ENCODE measurements at regions not wholly inside any gene's neighbourhood (a gene's known extent, or its start where the extent isn't known, plus 50 kb on each side); places are given as distances from the start of the nearest gene placed in this dataset.

DNA sequence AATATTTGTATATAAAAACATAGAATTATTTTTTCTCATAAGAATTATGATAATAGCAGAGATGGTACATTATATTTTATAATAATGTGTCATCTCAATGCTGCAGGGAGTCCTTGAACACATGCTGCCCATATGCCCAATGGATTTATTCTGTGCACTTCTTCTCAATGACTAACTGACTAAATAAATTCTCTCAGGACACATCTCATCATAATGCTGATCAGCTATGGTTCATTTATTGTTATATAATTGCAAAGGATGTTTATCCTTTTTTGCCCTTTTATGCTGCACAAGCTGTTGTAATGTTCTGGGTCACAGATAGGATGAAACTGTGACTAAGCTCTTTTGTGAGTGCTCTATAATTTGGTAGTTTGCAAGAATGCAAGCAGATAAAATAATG lies 1273.3 kb upstream of the ATXN8OS start:
- H3K27me3 ChIP-seq (ENCODE audit: control insufficient read depth, insufficient read depth, low read length): no peaks in the 10 kb centered on the region
- H3K4me3 ChIP-seq (ENCODE audit: low read depth, low read length): no peak overlapping the region
- no peaks in the 10 kb centered on the region for H3K36me3 ChIP-seq (ENCODE audit: control insufficient read depth, insufficient read depth, low read length)
- TF ChIP-seq CTCF (IDR thresholded peaks at IDR 0.05; ENCODE audit: insufficient read depth, low read depth, low read length): no peak
- DNase-seq (ENCODE audit: low read depth): no peak
- CTCF ChIA-PET: no interaction called here
- POLR2A ChIA-PET: no interaction called here

GRCh38 chr13:68816715-68817114 lies 1290.9 kb upstream of the ATXN8OS start:
- ChIA-PET POLR2A (no interaction called here), CTCF (no interaction called here)
- Histone ChIP-seq H3K4me3 (ENCODE audit: low read depth, low read length) (no peak overlapping the region), H3K27me3 (ENCODE audit: control insufficient read depth, insufficient read depth, low read length) (no peaks in the 10 kb centered on the region), H3K36me3 (ENCODE audit: control insufficient read depth, insufficient read depth, low read length) (no peaks in the 10 kb centered on the region)
- DNase-seq (ENCODE audit: low read depth): no peak
- no peak for TF ChIP-seq CTCF (IDR thresholded peaks at IDR 0.05; ENCODE audit: insufficient read depth, low read depth, low read length)

- ChIA-PET CTCF (no interaction called here), POLR2A (no interaction called here)
- no peak overlapping the region for H3K4me3 ChIP-seq (ENCODE audit: low read depth, low read length)
- DNase-seq (ENCODE audit: low read depth): no peak
- no peaks in the 10 kb centered on the region for H3K27me3 ChIP-seq (ENCODE audit: control insufficient read depth, insufficient read depth, low read length)
- no peak for TF ChIP-seq CTCF (IDR thresholded peaks at IDR 0.05; ENCODE audit: insufficient read depth, low read depth, low read length)
- no peaks in the 10 kb centered on the region for H3K36me3 ChIP-seq (ENCODE audit: control insufficient read depth, insufficient read depth, low read length)
These were observed 1294.3 kb upstream of the ATXN8OS start for GRCh38 chr13:68813180-68813796.

- no peaks in the 10 kb centered on the region for H3K27me3 ChIP-seq (ENCODE audit: control insufficient read depth, insufficient read depth, low read length)
- H3K4me3 ChIP-seq (ENCODE audit: low read depth, low read length): no peak overlapping the region
- no peak for DNase-seq (ENCODE audit: low read depth)
- CTCF ChIA-PET: no interaction called here
- TF ChIP-seq CTCF (IDR thresholded peaks at IDR 0.05; ENCODE audit: insufficient read depth, low read depth, low read length): no peak
- POLR2A ChIA-PET: no interaction called here
- H3K36me3 ChIP-seq (ENCODE audit: control insufficient read depth, insufficient read depth, low read length): no peaks in the 10 kb centered on the region
These were observed 1297.0 kb upstream of the ATXN8OS start for GRCh38 chr13:68810660-68811059.

GRCh38 chr13:68808456-68808855 lies 1299.2 kb upstream of the ATXN8OS start:
- no peak for TF ChIP-seq CTCF (IDR thresholded peaks at IDR 0.05; ENCODE audit: insufficient read depth, low read depth, low read length)
- POLR2A ChIA-PET: no interaction called here
- H3K4me3 ChIP-seq (ENCODE audit: low read depth, low read length): no peak overlapping the region
- CTCF ChIA-PET: no interaction called here
- H3K36me3 ChIP-seq (ENCODE audit: control insufficient read depth, insufficient read depth, low read length): no peaks in the 10 kb centered on the region
- DNase-seq (ENCODE audit: low read depth): no peak
- no peaks in the 10 kb centered on the region for H3K27me3 ChIP-seq (ENCODE audit: control insufficient read depth, insufficient read depth, low read length)

Data from BJ (cell line).